GM23338 (cell line): ENCODE measurements at regions not wholly inside any gene's neighbourhood (a gene's known extent, or its start where the extent isn't known, plus 50 kb on each side); places are given as distances from the start of the nearest gene placed in this dataset.

Source experiments
- ATAC-seq: fragments of 200-7000 bp; cut with Tn5 transposase; 3 replicates; pipeline ENCODE4 v1.9.1; 2020
- DNase-seq: peaks from one replicate; pipeline ENCODE4 v3.0.0-alpha.2; 2015; ENCODE audit warnings: low spot score
- H2AFZ ChIP-seq: fragments of 200-600 bp; sonication (generic); 2 replicates; pipeline ENCODE4 v1.8.0; 2016; ENCODE audit warnings: antibody characterized with exemption, mild to moderate bottlenecking, moderate library complexity
- H3F3A ChIP-seq: fragments of 200-600 bp; sonication (generic); replicated peaks from 2 replicates; pipeline ENCODE4 v1.8.0; 2017; ENCODE audit warnings: antibody characterized with exemption, mixed run types, low read depth
- H3K27ac ChIP-seq: fragments of 200-600 bp; sonication (generic); 2 replicates; pipeline ENCODE4 v1.6.1; 2016; ENCODE audit warnings: low read depth
- H3K27me3 ChIP-seq: fragments of 200-600 bp; sonication (generic); 2 replicates; pipeline ENCODE4 v1.8.0; 2016; ENCODE audit warnings: mild to moderate bottlenecking, mixed run types, moderate library complexity; ENCODE audit not compliant: insufficient read depth
- H3K36me3 ChIP-seq: fragments of 200-600 bp; sonication (generic); 2 replicates; pipeline ENCODE4 v1.8.0; 2016; ENCODE audit warnings: mild to moderate bottlenecking; ENCODE audit not compliant: insufficient read depth
- H3K4me1 ChIP-seq: fragments of 200-600 bp; sonication (generic); 2 replicates; pipeline ENCODE4 v1.8.0; 2016; ENCODE audit warnings: mild to moderate bottlenecking, moderate library complexity; ENCODE audit not compliant: insufficient read depth
- H3K4me2 ChIP-seq: fragments of 200-600 bp; sonication (generic); 2 replicates; pipeline ENCODE4 v1.7.1; 2017; ENCODE audit warnings: mixed run types
- H3K4me3 ChIP-seq: fragments of 200-600 bp; sonication (generic); 2 replicates; pipeline ENCODE4 v1.6.1; 2016; ENCODE audit warnings: mixed run types
- H3K79me2 ChIP-seq: fragments of 200-600 bp; sonication (generic); replicated peaks from 2 replicates; pipeline ENCODE4 v1.8.0; 2017; ENCODE audit warnings: mild to moderate bottlenecking; ENCODE audit not compliant: insufficient read depth
- H3K9me2 ChIP-seq: fragments of 200-600 bp; sonication (generic); 2 replicates; pipeline ENCODE4 v1.8.0; 2017; ENCODE audit not compliant: insufficient read depth
- H4K20me1 ChIP-seq: fragments of 200-600 bp; sonication (generic); replicated peaks from 2 replicates; pipeline ENCODE4 v1.8.0; 2017; ENCODE audit warnings: mild to moderate bottlenecking; ENCODE audit not compliant: insufficient read depth
- H3K27ac Mint-ChIP-seq: 2 replicates; pipeline ENCODE4 v1.8.0; 2020; ENCODE audit warnings: inconsistent platforms, mild to moderate bottlenecking, moderate library complexity, mixed read lengths
- H3K27me3 Mint-ChIP-seq: 3 replicates; pipeline ENCODE4 v1.8.0; 2022; ENCODE audit warnings: low read depth, mild to moderate bottlenecking, moderate library complexity, mixed read lengths, inconsistent platforms; ENCODE audit not compliant: insufficient read depth, poor library complexity
- H3K36me3 Mint-ChIP-seq: 3 replicates; pipeline ENCODE4 v1.8.0; 2021; ENCODE audit warnings: low read depth, mild to moderate bottlenecking, inconsistent platforms, moderate library complexity, mixed read lengths
- H3K4me1 Mint-ChIP-seq: 3 replicates; pipeline ENCODE4 v1.8.0; 2020; ENCODE audit warnings: mild to moderate bottlenecking, inconsistent platforms, mixed read lengths
- H3K4me3 Mint-ChIP-seq: 3 replicates; pipeline ENCODE4 v1.8.0; 2021; ENCODE audit warnings: moderate library complexity, mild to moderate bottlenecking, inconsistent platforms, mixed read lengths
- H3K9me3 Mint-ChIP-seq: 3 replicates; pipeline ENCODE4 v1.8.0; 2020; ENCODE audit warnings: moderate library complexity, mild to moderate bottlenecking, inconsistent platforms, mixed read lengths
- CREB1 ChIP-seq: fragments of 250-450 bp; sonication (Bioruptor Pico); IDR thresholded peaks from 2 replicates; pipeline ENCODE4 v1.5.0; 2020; ENCODE audit warnings: low read depth, mild to moderate bottlenecking, moderate library complexity
- CTCF ChIP-seq, 2 experiments: fragments of 200-600 bp in 1 of 2; sonication (generic) in 1 of 2; conservative IDR thresholded peaks; 2 replicates each; pipeline versions ENCODE4 v1.5.1 to v1.6.1; 2016 to 2017; ENCODE audit warnings: antibody characterized with exemption in 2 of 2, low read depth in 2 of 2, mild to moderate bottlenecking in 2 of 2, moderate library complexity in 1 of 2
- ETS1 ChIP-seq: IDR thresholded peaks from 2 replicates; pipeline ENCODE4 v1.6.1; 2016; ENCODE audit warnings: antibody characterized with exemption
- EZH2 ChIP-seq: fragments of 200-600 bp; sonication (generic); IDR thresholded peaks from one replicate; pipeline ENCODE4 v1.8.0; 2017; ENCODE audit warnings: antibody characterized with exemption, mild to moderate bottlenecking, low read depth; ENCODE audit not compliant: unreplicated experiment
- EZH2phosphoT487 ChIP-seq: fragments of 200-600 bp; sonication (generic); IDR thresholded peaks from one replicate; pipeline ENCODE4 v1.8.1; 2018; ENCODE audit warnings: antibody characterized with exemption; ENCODE audit not compliant: unreplicated experiment
- JUNB ChIP-seq: IDR thresholded peaks from one replicate; pipeline ENCODE4 v1.6.1; 2016; ENCODE audit warnings: antibody characterized with exemption; ENCODE audit not compliant: unreplicated experiment
- NANOG ChIP-seq: IDR thresholded peaks from 2 replicates; pipeline ENCODE4 v1.6.1; 2016; ENCODE audit warnings: antibody characterized with exemption, borderline replicate concordance
- POLR2AphosphoS5 ChIP-seq: IDR thresholded peaks from 2 replicates; pipeline ENCODE4 v1.6.1; 2016; ENCODE audit warnings: antibody characterized with exemption, low read depth
- REST ChIP-seq: IDR thresholded peaks from one replicate; pipeline ENCODE4 v1.6.1; 2018; ENCODE audit warnings: antibody characterized with exemption; ENCODE audit not compliant: unreplicated experiment
- STAT1 ChIP-seq: IDR thresholded peaks from one replicate; pipeline ENCODE4 v1.6.1; 2016; ENCODE audit warnings: antibody characterized with exemption; ENCODE audit not compliant: unreplicated experiment
- ZNF114 ChIP-seq: fragments of 250-450 bp; sonication (Bioruptor Pico); IDR thresholded peaks from 2 replicates; pipeline ENCODE4 v1.5.0; 2020; ENCODE audit warnings: mild to moderate bottlenecking, moderate library complexity
- ZNF331 ChIP-seq: fragments of 250-450 bp; sonication (Bioruptor Pico); IDR thresholded peaks from 2 replicates; pipeline ENCODE4 v1.5.0; 2020; ENCODE audit warnings: low read depth, mild to moderate bottlenecking, moderate library complexity
- ZNF462 ChIP-seq: fragments of 250-450 bp; sonication (Bioruptor Pico); IDR thresholded peaks from 2 replicates; pipeline ENCODE4 v1.5.0; 2020; ENCODE audit warnings: mild to moderate bottlenecking, moderate library complexity

- Histone ChIP-seq H3K4me2 (peak overlapping the region; percentile 25), H3K27ac (peak overlapping the region; percentile 96), H3K27me3 (no peaks in the 10 kb centered on the region), H2AFZ (no peak overlapping the region), H3K79me2 (no peaks in the 10 kb centered on the region), H3K4me1 (peaks cover 16% of the 10 kb centered on the region), H3K9me2 (no peaks in the 10 kb centered on the region), H3K4me3 (no peak overlapping the region), H3F3A (peaks cover 15% of the 10 kb centered on the region), H3K36me3 (no peaks in the 10 kb centered on the region), H4K20me1 (no peaks in the 10 kb centered on the region)
- DNase-seq: peak; percentile 36
- Mint-ChIP-seq H3K4me3 (peak overlapping the region; percentile 49), H3K36me3 (peaks cover 9% of the 10 kb centered on the region; the same call in 1 of the 3 replicates), H3K27ac (peak overlapping the region; percentile 95), H3K27me3 (peaks cover 5% of the 10 kb centered on the region), H3K4me1 (peaks cover 28% of the 10 kb centered on the region; the same call in 2 of the 3 replicates), H3K9me3 (peaks cover 4% of the 10 kb centered on the region; the same call in 2 of the 3 replicates)
- no peak for TF ChIP-seq CREB1 (CRISPR knock-in tag)
- TF ChIP-seq STAT1: no peak
- no peak for TF ChIP-seq ZNF331 (CRISPR knock-in tag)
- no peak for TF ChIP-seq REST
- no peak for TF ChIP-seq CTCF (conservative IDR thresholded peaks at IDR 0.05; ENCODE audit: low read depth in 2 of 2)
- no peak for TF ChIP-seq ZNF114 (CRISPR knock-in tag)
- TF ChIP-seq ETS1: no peak
- TF ChIP-seq EZH2phosphoT487: no peak
- TF ChIP-seq JUNB: no peak
- TF ChIP-seq POLR2AphosphoS5: no peak
- no peak for TF ChIP-seq ZNF462
- TF ChIP-seq NANOG: no peak
- no peak for TF ChIP-seq EZH2
- ATAC-seq: peak; percentile 83
Observed at GRCh38 chrX:41026702-41027078, 58.6 kb upstream of the USP9X start.
